ENCODE measurements at regions not wholly inside any gene's neighbourhood (a gene's known extent, or its start where the extent isn't known, plus 50 kb on each side); places are given as distances from the start of the nearest gene placed in this dataset.

DNA sequence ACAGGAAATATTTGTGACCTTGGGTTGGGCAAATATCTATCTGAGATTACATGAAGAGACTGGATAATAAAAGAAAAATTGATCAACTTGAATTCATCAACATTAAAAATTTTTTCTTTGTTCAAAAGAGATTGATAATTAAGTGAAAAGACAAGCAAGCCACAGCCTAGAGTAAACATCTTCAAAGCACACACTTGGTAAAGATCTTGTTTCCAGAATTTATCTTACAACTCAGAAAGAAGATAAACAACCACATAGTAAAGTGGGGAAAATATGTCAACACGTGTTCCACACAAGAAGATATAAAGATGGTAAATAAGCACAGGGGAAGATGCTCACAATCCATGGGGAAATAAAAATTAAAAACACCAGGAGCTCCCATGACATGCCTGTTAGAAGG is 195.9 kb downstream of the SOX11 start:
- ATAC-seq (no peak), FAIRE-seq (no peak), DNase-seq (ENCODE audit: low spot score) (no peak)
- intact Hi-C loops (cut with micrococcal nuclease; ENCODE audit: unreplicated experiment) (no loop called here), in situ Hi-C loops (cut with HindIII; ENCODE audit: extremely low pct_ligation_motif_present, low pct_unique_long_range_greater_than_20kb) (no loop called here)
- ChIA-PET CTCF (ENCODE audit: low intra/inter-chr PET ratio, low total read pairs) (no interaction called here), POLR2A (no interaction called here)
- H3K4me3 ChIP-seq (replicated peaks in 1 of 3; ENCODE audit: insufficient read depth in 1 of 3, low read depth in 2 of 3, low read length in 3 of 3): no peak overlapping the region
- H3K27me3 ChIP-seq (ENCODE audit: control insufficient read depth in 1 of 2, insufficient read depth in 2 of 2, low read length in 2 of 2): no peaks in the 10 kb centered on the region
- no peak overlapping the region for H3K4me2 ChIP-seq (ENCODE audit: low read depth, low read length)
- TF ChIP-seq NR3C1 (CRISPR knock-in tag; IDR thresholded peaks at IDR 0.05) (no peak), ZNF20 (CRISPR knock-in tag; IDR thresholded peaks at IDR 0.05) (no peak), RBM39 (IDR thresholded peaks at IDR 0.05; ENCODE audit: low read depth, low read length, poor library complexity, severe bottlenecking) (no peak)
- 0% methylated on average over 1 of the region's 1 CpG for WGBS (ENCODE audit: low lambda C conversion rate)
- no peaks in the 10 kb centered on the region for H4K20me1 ChIP-seq (ENCODE audit: insufficient read depth, low read length)
- H3K4me1 ChIP-seq (ENCODE audit: insufficient read depth, low read length): no peaks in the 10 kb centered on the region
- no TSS peak for BruUV-seq (replicated peaks)
- H3K9me3 ChIP-seq (ENCODE audit: low read length): peaks cover 24% of the 10 kb centered on the region
- H3K36me3 ChIP-seq (replicated peaks in 1 of 2; ENCODE audit: control insufficient read depth in 1 of 2, insufficient read depth in 2 of 2, low read length in 2 of 2): no peaks in the 10 kb centered on the region
- H2AFZ ChIP-seq (ENCODE audit: low read length): no peak overlapping the region
- no peak overlapping the region for H3K27ac ChIP-seq (ENCODE audit: extremely low read length, insufficient read depth, low read length)
- no peak overlapping the region for H3K9ac ChIP-seq (ENCODE audit: insufficient read depth, low read depth, low read length)
- H3K79me2 ChIP-seq (ENCODE audit: insufficient read depth, low read length): no peaks in the 10 kb centered on the region

DNA sequence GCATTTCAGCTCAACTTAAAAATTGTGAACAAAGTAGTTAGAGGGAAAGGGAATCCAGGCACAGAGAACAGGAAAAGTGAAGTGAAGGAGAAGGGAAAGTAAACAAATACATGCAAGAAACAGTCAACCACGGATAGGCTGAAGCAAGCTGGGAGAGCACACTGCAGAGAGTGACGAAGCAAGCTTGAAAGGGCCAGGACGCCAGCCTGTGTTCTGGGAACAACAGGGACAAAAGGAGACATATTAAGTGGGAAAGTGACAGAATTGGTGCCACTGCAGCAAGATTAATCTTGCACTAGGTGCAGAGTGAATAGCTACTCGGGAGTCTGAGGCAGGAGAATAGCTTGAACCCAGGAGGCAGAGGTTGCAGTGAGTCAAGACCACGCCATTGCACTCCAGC is 197.3 kb downstream of the SOX11 start:
- no peaks in the 10 kb centered on the region for H3K79me2 ChIP-seq (ENCODE audit: insufficient read depth, low read length)
- no peaks in the 10 kb centered on the region for H3K4me1 ChIP-seq (ENCODE audit: insufficient read depth, low read length)
- no TSS peak for BruUV-seq (replicated peaks)
- H3K4me2 ChIP-seq (ENCODE audit: low read depth, low read length): no peak overlapping the region
- no peak overlapping the region for H3K4me3 ChIP-seq (replicated peaks in 1 of 3; ENCODE audit: insufficient read depth in 1 of 3, low read depth in 2 of 3, low read length in 3 of 3)
- ChIA-PET CTCF (ENCODE audit: low intra/inter-chr PET ratio, low total read pairs) (no interaction called here), POLR2A (no interaction called here)
- no peak for ATAC-seq
- H3K27me3 ChIP-seq (ENCODE audit: control insufficient read depth in 1 of 2, insufficient read depth in 2 of 2, low read length in 2 of 2): no peaks in the 10 kb centered on the region
- no peak overlapping the region for H3K27ac ChIP-seq (ENCODE audit: extremely low read length, insufficient read depth, low read length)
- in situ Hi-C loops (cut with HindIII; ENCODE audit: extremely low pct_ligation_motif_present, low pct_unique_long_range_greater_than_20kb) (no loop called here), intact Hi-C loops (cut with micrococcal nuclease; ENCODE audit: unreplicated experiment) (no loop called here)
- no peaks in the 10 kb centered on the region for H4K20me1 ChIP-seq (ENCODE audit: insufficient read depth, low read length)
- H3K9me3 ChIP-seq (ENCODE audit: low read length): peaks cover 24% of the 10 kb centered on the region
- H2AFZ ChIP-seq (ENCODE audit: low read length): no peak overlapping the region
- no peak overlapping the region for H3K9ac ChIP-seq (ENCODE audit: insufficient read depth, low read depth, low read length)
- no peaks in the 10 kb centered on the region for H3K36me3 ChIP-seq (replicated peaks in 1 of 2; ENCODE audit: control insufficient read depth in 1 of 2, insufficient read depth in 2 of 2, low read length in 2 of 2)
- TF ChIP-seq ZEB1 (IDR thresholded peaks at IDR 0.05; ENCODE audit: insufficient replicate concordance, low read depth) (no peak), U2AF2 (IDR thresholded peaks at IDR 0.05; ENCODE audit: low read depth, low read length) (no peak), ZNF720 (CRISPR knock-in tag; IDR thresholded peaks at IDR 0.05) (no peak), YEATS2 (CRISPR knock-in tag; IDR thresholded peaks at IDR 0.05; ENCODE audit: borderline replicate concordance) (no peak)
- FAIRE-seq: no peak
- DNase-seq (ENCODE audit: low spot score): no peak
- WGBS (ENCODE audit: low lambda C conversion rate): 2% methylated on average over 5 of the region's 5 CpGs

All from HepG2 (cell line).